ENCODE measurements at regions not wholly inside any gene's neighbourhood (a gene's known extent, or its start where the extent isn't known, plus 50 kb on each side); places are given as distances from the start of the nearest gene placed in this dataset.
A peak's percentile ranks its signal among the peaks of the same experiment; 100 is the strongest.

GRCh38 chr2:61774351-61774750 lies 79.5 kb downstream of the FAM161A start:
- TF ChIP-seq CTCF (conservative IDR thresholded peaks at IDR 0.05): no peak
- no peaks in the 10 kb centered on the region for H3K9me3 Mint-ChIP-seq
- H3K27me3 Mint-ChIP-seq: peaks cover 16% of the 10 kb centered on the region
- no peaks in the 10 kb centered on the region for H3K36me3 Mint-ChIP-seq
- no peak overlapping the region for H3K4me3 Mint-ChIP-seq
- no peak for DNase-seq (ENCODE audit: extremely low spot score, unreplicated experiment)
- no peaks in the 10 kb centered on the region for H3K4me1 Mint-ChIP-seq (ENCODE audit: unreplicated experiment)
- H3K27ac Mint-ChIP-seq: no peak overlapping the region

GRCh38 chr2:61771904-61772845 lies 81.7 kb downstream of the FAM161A start:
- Mint-ChIP-seq H3K27me3 (peaks cover 16% of the 10 kb centered on the region), H3K36me3 (no peaks in the 10 kb centered on the region), H3K4me1 (ENCODE audit: unreplicated experiment) (no peaks in the 10 kb centered on the region), H3K9me3 (no peaks in the 10 kb centered on the region), H3K4me3 (no peak overlapping the region), H3K27ac (no peak overlapping the region)
- no peak for TF ChIP-seq CTCF (conservative IDR thresholded peaks at IDR 0.05)
- DNase-seq (ENCODE audit: extremely low spot score, unreplicated experiment): no peak

DNA sequence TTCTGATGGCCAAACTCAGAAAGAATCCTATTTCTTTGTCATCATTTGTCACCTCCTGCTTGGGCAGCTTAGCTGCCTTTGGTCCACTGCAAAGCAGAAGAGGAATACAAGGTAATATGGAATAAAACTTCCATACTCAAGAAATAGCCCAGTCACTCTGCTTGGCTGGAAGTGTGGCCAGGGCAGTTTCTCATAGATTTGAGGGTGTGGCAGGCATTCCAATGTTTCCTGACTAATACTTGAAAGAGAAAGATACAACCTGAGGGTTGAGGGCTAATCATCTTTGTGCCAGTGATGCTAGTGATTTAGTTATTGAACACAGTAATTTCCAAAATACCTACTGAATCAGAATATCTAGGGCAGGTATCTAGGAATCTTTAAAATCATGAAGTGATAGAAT lies 83.1 kb downstream of the FAM161A start:
- H3K4me3 Mint-ChIP-seq: no peak overlapping the region
- no peak for TF ChIP-seq CTCF (conservative IDR thresholded peaks at IDR 0.05)
- no peaks in the 10 kb centered on the region for H3K9me3 Mint-ChIP-seq
- peak overlapping the region; percentile 82 for H3K27ac Mint-ChIP-seq
- no peaks in the 10 kb centered on the region for H3K36me3 Mint-ChIP-seq
- H3K4me1 Mint-ChIP-seq (ENCODE audit: unreplicated experiment): no peaks in the 10 kb centered on the region
- H3K27me3 Mint-ChIP-seq: peaks cover 6% of the 10 kb centered on the region
- no peak for DNase-seq (ENCODE audit: extremely low spot score, unreplicated experiment)

GRCh38 chr2:61770298-61770697 lies 83.6 kb downstream of the FAM161A start:
- no peak for TF ChIP-seq CTCF (conservative IDR thresholded peaks at IDR 0.05)
- DNase-seq (ENCODE audit: extremely low spot score, unreplicated experiment): no peak
- Mint-ChIP-seq H3K27ac (peak overlapping the region; percentile 82), H3K36me3 (no peaks in the 10 kb centered on the region), H3K4me1 (ENCODE audit: unreplicated experiment) (no peaks in the 10 kb centered on the region), H3K27me3 (peaks cover 4% of the 10 kb centered on the region), H3K9me3 (no peaks in the 10 kb centered on the region), H3K4me3 (no peak overlapping the region)

DNA sequence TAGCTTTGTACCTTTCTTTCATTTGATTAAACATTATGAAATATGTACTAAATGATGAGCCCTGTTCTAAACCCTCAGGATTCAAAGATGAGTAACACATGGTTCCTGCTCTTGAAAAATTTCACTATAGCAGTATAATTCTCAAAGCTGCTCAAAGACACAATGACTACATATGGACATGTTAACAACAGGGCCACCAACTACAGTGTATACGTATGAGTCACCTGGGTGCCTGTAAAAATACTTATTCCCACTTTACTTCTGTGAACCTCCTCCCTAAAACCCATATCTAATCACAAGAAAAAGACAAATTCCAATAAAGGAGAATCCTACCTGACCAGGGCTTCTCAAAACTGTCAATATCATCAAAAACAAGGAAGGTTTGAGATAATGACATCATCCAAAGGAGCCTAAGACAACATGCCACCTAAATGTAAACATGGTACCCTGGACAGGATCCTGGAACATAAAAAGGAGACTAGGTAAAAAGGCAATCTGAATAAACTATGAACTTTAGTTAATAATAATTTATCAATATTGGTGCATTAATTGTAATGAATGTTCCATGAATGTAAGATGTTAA lies 84.7 kb downstream of the FAM161A start:
- Mint-ChIP-seq H3K4me3 (no peak overlapping the region), H3K27me3 (peaks cover 4% of the 10 kb centered on the region), H3K4me1 (ENCODE audit: unreplicated experiment) (no peaks in the 10 kb centered on the region), H3K9me3 (peaks cover 4% of the 10 kb centered on the region), H3K27ac (no peak overlapping the region), H3K36me3 (no peaks in the 10 kb centered on the region)
- TF ChIP-seq CTCF (conservative IDR thresholded peaks at IDR 0.05): no peak
- no peak for DNase-seq (ENCODE audit: extremely low spot score, unreplicated experiment)
